Middle frontal gyrus (tissue), 1 donor: ENCODE measurements at regions not wholly inside any gene's neighbourhood (a gene's known extent, or its start where the extent isn't known, plus 50 kb on each side); places are given as distances from the start of the nearest gene placed in this dataset.

ENCODE experiments used
- DNase-seq: peaks from one replicate; pipeline ENCODE4 v3.0.0-alpha.2; 2015; ENCODE audit warnings: low spot score; ENCODE audit errors: extremely low spot score

DNA sequence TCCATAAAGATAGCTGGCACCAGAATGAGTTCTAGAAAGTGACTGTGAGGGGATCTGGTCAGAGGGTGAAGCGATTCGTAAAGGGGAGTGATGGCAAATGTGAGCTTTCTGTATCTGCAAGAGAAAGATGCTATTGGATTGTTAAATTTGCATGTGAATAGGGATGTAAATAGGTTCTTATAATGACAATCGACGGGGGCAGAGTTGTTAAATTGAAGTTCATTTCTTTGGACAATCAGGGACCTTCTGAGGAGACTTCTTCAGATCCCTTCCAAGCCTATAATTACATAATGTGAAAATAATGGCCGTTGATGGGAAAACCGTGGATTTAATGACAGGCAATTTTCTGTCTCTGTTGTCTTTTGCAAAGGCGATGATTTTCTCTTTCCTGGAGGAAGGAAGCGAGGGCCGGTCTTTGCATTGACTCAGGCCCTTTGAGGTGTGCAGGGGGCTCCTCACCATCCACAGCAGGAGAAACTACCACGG, 52.2 kb upstream of the TMEM18 start:
- DNase-seq: no peak

DNA sequence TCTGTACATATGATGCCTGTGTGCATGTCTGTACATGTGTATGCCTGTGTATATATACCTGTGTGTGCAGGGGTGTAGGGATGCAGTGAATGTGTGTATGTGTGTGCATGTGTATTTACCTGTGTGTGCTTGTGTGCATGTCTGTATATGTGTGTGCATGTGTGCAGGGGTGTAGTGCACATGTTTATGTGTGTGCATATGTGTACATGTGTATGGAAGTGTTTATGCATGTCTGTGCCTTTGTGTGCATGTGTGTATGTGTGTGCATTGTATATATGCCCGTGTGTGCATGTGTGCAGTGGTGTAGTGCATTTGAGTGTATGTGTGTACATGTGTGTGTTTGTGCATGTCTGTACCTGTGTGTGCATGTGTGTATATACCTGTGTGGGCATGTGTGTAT, 51.0 kb upstream of the TMEM18 start:
- DNase-seq: no peak

DNA sequence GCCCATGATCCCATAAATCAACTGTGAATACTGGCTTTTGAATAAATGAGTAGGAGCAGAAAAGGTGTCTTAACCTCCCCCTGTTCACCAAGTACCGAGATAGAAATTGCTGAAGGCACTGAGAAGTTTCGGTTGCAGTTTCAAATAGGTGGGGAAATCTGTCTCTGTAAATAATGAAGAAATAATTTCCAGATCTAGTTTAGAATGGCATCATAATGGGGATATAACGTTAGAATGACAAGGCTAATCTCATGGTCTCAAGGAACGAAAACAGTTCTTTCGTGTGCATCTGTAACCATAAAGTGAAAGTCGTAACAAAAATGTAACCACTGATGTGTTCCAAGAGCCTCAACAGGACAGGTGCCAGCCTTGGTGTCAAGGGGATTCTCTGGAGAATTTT, 49.9 kb upstream of the TMEM18 start:
- no peak for DNase-seq
